ENCODE measurements at regions not wholly inside any gene's neighbourhood (a gene's known extent, or its start where the extent isn't known, plus 50 kb on each side); places are given as distances from the start of the nearest gene placed in this dataset.

- Mint-ChIP-seq H3K27ac (no peak overlapping the region), H3K9me3 (peaks cover 17% of the 10 kb centered on the region), H3K36me3 (peaks cover 9% of the 10 kb centered on the region), H3K4me3 (no peak overlapping the region), H3K4me1 (peaks cover 28% of the 10 kb centered on the region), H3K27me3 (ENCODE audit: low read depth) (peaks cover 37% of the 10 kb centered on the region)
- TF ChIP-seq SP1 (CRISPR knock-in tag; conservative IDR thresholded peaks at IDR 0.05) (no peak), FOXP1 (CRISPR knock-in tag; IDR thresholded peaks at IDR 0.05; ENCODE audit: borderline replicate concordance) (no peak), ARID4B (CRISPR knock-in tag; IDR thresholded peaks at IDR 0.05; ENCODE audit: borderline replicate concordance) (no peak), ZNF317 (CRISPR knock-in tag; IDR thresholded peaks at IDR 0.05; ENCODE audit: borderline replicate concordance, low read depth) (no peak), ATF6 (CRISPR knock-in tag; IDR thresholded peaks at IDR 0.05) (no peak), NR2C2 (CRISPR knock-in tag; IDR thresholded peaks at IDR 0.05) (no peak), E2F1 (CRISPR knock-in tag; IDR thresholded peaks at IDR 0.05) (no peak), CBFB (CRISPR knock-in tag; IDR thresholded peaks at IDR 0.05; ENCODE audit: low read depth) (no peak), JUN (CRISPR knock-in tag; IDR thresholded peaks at IDR 0.05) (no peak), IRF2 (CRISPR knock-in tag; IDR thresholded peaks at IDR 0.05; ENCODE audit: borderline replicate concordance, low read depth) (no peak), PREB (CRISPR knock-in tag; IDR thresholded peaks at IDR 0.05; ENCODE audit: borderline replicate concordance) (no peak), ZNF121 (CRISPR knock-in tag; IDR thresholded peaks at IDR 0.05) (no peak), USF1 (CRISPR knock-in tag; IDR thresholded peaks at IDR 0.05) (no peak), HMGXB4 (CRISPR knock-in tag; IDR thresholded peaks at IDR 0.05) (no peak), ATF2 (CRISPR knock-in tag; IDR thresholded peaks at IDR 0.05; ENCODE audit: borderline replicate concordance, low read depth) (no peak), ZNF281 (CRISPR knock-in tag; IDR thresholded peaks at IDR 0.05) (no peak), GRHL2 (CRISPR knock-in tag; IDR thresholded peaks at IDR 0.05; ENCODE audit: insufficient replicate concordance, severe bottlenecking) (no peak), CTCF (IDR thresholded peaks at IDR 0.05) (no peak), ESRRA (CRISPR knock-in tag; IDR thresholded peaks at IDR 0.05; ENCODE audit: borderline replicate concordance) (no peak), RELA (CRISPR knock-in tag; IDR thresholded peaks at IDR 0.05; ENCODE audit: borderline replicate concordance) (no peak)
- ChIA-PET POLR2A (no interaction called here), CTCF (interaction anchor here (1.5 kb wide), 1 partner anchor 392 kb away, joined by 4 read pairs; no protein-coding TSS in a partner anchor)
- DNase-seq (ENCODE audit: low spot score) = no peak
- no peak for ATAC-seq
These were observed 394.5 kb upstream of the IRX1 start for GRCh38 chr5:3201121-3201520.

Measured in WTC11 (cell line).